Raji (cell line): ENCODE measurements at regions not wholly inside any gene's neighbourhood (a gene's known extent, or its start where the extent isn't known, plus 50 kb on each side); places are given as distances from the start of the nearest gene placed in this dataset.

Source experiments
- POLR2A ChIP-seq: IDR thresholded peaks from 2 replicates; pipeline ENCODE4 v1.6.1; 2011; ENCODE audit warnings: low read depth, low read length, control low read depth; ENCODE audit not compliant: insufficient read depth

DNA sequence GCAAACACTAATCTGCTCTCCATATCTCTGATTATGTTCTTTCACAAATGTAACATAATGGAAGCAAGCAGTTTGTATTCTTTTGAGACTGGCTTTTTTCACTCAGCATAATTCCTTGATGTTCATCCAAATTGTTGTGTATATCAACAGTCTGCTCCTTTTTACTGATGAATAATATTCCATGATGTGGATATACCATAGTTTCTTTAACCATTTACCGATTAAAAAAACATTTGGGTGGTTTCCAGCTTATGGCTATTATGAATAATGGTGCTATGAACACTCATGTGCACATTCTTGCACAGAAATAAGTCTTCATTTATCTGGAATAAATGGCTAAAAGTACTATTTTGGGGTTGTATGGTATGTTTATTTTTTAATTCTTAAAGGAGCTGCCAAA lies 708.9 kb downstream of the RFPL4B start:
- no peak for TF ChIP-seq POLR2A

DNA sequence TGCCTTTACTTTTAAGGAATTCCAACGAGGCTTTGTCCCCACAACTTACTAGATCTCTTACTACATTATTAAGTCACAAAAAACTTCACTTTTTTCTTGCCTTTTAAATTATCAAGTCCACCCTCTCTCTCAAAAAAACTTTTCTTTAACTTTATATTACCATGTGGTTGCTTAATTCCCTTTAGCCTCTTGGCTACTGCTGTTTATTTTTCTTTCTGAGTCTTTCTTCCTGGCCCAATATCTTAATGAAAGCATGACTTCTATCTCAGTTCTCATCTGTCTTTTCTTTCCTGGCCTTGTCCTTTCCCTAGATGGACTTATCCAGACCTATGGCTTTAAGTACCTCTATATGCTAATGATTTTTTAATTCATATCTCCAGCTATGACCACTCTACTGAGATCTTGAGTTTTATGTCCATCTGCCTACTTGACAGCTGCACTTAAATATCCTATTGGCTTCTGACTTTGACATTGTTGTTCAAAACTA lies 710.5 kb downstream of the RFPL4B start:
- TF ChIP-seq POLR2A: no peak

DNA sequence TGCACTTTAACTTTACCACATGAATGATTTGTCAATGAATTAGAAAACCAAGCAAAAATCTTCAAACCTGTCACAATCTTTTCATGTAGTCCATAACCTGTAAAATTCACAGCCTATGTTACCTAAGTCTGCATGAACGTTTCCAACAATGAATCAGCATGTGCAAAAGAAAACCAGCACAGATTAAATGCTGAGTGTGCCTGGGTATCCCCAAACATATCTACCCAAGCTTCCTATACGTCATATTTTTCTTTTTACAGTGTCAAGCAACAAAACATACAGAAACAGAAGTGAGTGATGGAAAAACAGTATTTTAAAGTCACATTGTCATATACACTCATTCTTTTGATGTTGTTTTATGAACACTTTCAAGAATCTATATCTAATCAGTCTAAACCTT lies 713.5 kb downstream of the RFPL4B start:
- TF ChIP-seq POLR2A: no peak

DNA sequence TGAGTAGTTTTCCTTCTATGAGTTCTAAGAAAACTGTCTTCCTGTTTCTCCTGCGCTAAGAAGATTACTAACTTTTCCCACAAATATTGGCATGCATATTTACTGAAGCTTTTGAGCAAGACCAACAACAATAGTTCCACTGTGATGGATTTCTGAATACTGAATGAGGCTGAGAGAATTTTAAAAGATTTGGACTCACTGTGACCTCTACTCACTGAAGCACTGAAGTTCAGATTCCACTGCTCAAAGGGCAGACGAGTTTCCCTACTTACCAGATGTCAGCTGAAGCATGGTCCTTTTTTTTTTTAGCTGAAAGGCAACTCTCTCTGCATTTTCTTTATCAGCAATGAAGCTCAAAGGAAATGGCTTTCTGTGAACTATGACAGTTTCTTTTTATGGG lies 718.5 kb downstream of the RFPL4B start:
- no peak for TF ChIP-seq POLR2A

DNA sequence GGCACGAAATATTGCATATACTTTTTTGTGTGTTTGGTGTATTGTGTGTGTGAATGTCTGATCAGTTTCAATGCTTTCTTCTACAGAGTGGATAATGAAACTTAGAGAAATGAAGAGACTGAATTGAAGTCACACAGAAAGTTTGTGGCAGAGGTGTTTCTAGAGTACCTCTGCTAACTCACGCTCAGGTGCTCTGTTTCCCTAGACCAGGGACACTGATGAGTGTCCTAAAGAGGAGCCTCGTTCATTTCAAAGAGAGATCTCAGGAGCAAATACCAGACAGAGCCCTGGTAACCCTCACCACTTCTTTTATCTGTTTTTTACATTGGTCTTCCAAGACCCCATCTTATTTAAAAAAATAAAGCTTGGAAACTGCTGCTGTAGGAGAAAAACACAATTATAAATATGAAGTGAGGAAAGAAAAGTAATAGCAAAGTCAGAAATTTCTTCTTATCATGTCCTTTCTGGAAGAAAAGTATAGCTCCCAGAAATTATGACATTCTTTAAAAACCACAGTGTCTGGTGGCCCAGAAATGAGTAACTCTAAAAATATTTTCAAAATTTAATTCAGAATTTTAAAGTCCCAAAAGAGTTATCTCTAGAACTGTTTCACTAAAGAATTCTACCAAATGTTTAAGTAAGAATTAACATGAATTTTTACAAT lies 720.6 kb downstream of the RFPL4B start:
- TF ChIP-seq POLR2A: no peak

DNA sequence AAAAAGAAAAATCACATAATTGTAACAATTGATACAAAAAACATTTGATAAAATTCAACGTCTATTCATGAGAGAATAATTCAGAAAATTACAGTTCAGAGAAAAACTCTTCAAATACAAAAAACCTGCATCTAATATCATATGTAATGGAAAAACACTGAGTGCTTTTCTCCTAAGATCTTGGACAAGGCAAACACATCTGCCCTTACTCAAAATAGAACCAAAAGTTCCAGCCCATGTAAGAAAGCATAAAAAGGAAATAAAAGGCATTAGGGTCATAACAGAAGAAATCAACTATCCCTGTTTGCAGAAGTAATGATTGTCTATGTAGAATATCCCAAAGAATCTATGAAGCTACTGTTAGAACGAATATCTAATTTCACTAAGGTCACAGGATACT lies 721.4 kb downstream of the RFPL4B start:
- no peak for TF ChIP-seq POLR2A

DNA sequence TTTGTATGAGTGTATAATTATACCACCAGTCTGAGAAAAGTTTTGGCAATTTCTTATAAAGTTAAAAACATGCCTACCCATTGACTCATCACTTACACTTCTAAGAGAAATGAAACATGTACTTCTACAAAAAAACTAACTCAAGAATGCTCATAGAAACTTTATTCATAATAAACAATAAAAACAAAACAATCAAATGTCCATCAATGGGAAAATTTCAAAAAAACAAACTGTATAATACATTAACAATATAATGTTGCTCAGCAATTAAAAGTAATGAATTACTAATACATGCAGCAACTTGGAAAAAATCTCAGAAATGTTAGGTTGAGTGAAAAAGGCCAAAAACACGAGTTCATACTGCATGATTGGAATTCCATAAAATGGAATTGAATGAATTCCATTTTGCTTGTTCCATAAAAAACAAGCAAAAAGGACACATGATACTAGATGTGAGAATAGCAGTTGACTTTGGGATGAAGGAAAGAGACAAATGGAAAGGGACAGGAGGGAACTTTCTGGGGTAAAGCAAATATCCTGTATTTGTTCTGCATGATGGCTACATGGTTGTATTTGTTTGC lies 726.6 kb downstream of the RFPL4B start:
- no peak for TF ChIP-seq POLR2A

DNA sequence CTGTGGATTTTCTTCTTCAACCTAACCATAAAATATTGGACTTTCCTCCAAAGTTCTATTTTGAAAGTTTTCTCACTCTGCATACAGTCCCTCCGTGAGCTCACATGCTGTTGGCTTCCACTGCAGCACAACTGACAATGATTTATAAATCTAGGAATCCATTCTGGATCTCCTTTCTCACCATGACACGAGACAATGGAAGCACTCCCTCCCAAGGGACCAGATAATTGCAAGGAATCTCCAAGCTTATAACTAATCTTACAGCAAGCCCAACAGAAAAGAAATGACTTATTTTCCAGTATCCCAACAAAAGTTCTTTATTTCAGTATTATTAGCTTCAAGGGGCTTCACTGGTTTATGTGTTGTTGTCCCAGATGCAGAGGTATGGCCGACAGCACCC lies 729.0 kb downstream of the RFPL4B start:
- TF ChIP-seq POLR2A: no peak

DNA sequence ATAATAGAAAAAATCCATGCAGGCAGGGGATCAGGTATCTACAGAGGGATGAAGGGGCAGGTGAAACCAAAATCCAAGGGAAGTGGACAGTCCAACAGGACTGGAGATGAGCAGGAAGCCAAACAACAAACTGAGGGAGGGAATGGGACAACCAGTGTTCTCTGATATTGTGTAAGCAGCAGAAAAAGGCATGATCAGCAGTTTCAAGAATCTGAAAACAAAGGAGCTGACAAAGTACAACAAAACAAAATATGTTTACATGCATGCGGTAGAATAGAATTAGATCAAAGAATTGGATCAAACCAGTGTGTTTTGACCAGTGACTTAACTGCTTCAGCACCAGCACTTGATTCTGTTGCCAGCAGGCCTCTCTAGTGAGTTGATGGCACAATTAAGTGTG lies 729.7 kb downstream of the RFPL4B start:
- no peak for TF ChIP-seq POLR2A

DNA sequence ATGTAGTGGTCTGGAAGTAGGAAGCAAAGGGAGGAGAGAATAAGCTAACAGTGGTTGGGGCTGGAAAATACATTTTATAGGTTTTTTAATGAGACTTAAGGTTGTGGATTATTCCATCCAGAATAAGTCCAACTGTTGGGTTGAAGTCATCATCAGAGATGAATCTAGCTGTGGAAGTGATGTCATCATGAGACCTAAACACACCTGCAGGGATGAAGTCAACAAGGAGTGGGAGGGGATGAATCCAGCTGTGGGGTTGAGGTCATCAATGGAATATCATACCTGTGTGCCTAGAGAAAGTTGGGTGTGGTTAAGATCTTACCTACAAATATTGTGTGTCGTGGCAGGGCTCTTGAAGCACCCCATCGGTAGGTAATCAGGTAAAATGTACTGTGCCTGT lies 730.7 kb downstream of the RFPL4B start:
- TF ChIP-seq POLR2A: no peak

DNA sequence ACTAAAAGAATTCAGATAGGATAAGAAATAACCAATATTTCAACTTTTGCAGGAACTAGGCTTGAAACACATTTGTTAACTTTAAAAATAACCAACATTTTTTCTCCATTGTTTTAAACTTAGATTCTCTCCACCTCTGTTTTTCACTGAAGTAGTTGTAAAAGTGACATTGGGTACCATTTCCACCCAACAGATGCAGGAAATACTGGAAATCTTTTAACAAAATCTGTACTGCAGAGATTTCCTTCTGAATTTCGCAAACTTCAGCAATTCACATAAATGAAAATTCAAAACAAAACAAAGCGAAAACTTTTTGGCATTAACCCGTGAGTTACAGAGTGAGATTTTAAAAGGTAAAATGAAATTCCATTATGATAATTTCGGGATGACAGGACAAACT lies 731.7 kb downstream of the RFPL4B start:
- TF ChIP-seq POLR2A: no peak

DNA sequence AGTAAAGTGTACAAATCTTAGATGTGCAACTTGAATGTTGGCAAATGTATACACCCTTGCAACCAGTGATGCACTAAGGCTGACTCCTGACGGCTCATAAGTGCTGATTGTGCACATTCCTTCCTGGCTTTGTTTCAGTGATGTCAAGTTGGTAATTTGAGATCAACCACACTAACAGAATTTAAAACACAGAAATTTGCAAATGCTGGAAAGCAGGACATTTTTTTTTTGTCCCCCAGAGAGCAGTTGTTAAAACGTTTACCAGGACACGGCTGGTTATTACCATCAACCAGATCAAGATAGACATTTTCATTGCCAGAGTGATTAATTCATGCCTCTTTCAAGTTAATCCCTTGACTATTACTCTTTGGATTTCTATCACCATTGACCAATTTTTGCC lies 735.6 kb downstream of the RFPL4B start:
- no peak for TF ChIP-seq POLR2A

DNA sequence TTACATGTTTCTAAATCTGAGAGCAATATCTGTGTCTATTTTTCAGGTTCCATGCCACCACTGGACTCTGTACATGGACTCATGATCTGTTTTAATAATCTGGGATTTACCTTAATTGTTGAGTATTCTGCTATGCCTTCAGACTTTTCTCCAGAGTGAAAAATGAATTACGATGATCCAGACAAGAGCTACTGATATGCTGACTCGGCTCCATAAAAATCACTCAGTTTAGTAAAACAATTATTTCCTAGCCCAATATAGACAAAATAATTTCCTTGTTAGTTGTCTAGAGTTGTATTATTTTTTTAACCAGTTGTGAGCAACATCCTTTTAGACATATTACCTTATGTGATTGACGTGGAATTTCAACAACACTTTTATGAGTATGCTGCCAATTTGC lies 736.8 kb downstream of the RFPL4B start:
- no peak for TF ChIP-seq POLR2A

DNA sequence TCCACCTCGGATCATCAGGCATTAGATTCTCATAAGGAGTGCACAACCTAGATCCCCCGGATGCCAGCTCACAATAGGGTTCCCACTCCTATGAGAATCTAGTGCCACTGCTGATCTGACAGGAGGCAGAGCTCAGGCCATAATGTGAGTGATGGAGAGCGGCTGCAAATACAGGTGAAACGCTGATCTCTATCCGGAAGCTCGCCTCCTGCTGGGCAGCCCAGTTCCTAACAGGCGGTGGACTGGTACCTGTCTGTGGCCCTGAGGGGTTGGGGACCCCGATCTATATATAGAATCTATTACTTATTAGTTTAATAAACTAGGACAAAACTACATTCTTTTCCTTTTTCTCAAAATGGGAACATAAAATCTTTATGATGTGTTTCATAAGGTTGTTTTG lies 741.9 kb downstream of the RFPL4B start:
- no peak for TF ChIP-seq POLR2A

DNA sequence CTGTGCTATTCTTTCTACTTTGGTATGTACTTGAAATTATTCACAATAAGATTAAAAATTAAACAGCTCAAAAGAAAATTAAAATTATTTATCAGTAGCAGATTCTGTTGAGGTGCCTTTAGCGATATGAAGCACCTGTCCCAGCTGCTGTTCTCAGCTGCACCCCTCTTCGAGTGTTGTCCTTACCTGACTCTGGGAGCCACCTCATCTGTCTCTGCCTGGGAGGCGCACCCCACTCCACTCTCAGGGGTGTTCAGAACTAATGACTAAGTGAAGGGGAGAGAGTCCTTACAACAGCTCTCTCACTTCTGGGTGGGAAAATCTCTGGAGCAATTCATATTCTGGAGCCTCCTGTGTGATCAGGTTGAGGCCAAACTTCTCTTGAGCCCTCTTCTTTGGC lies 745.7 kb downstream of the RFPL4B start:
- no peak for TF ChIP-seq POLR2A

DNA sequence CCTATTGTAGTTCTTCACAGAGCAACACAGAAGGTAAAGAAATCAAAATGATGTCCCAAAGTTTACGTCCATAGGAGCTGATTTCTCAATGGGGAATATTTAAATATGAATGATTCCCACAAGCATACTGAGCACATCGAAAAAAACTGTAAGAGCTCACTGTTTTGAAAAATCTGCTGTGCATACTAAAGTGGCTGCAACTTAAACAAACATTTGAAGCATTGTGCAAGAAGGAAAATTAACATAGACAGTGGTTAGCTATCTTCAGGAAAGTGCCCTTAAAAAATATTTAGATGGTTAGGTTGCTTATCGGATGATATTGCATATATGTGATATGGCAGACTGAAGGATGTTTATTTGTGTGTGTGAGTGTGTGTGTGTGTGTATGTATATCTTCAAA lies 747.6 kb downstream of the RFPL4B start:
- no peak for TF ChIP-seq POLR2A

DNA sequence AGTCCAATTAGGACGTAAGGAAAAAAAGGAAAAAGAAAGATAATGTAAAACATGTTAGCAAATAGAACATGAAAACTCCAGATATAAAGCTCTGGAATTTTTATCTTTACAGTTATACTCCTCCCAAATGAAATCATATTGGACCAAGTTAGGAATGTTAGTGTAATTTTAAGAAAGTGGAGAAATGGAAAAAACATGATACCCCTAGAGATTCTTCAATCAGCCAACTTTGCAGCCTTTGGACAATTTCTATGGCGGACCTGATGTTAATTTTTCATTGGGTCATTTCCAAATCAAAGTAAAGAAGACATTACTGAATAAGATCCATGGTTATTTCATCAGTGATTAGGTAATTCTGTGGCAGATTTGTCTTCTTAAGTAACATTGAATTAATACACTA lies 748.7 kb downstream of the RFPL4B start:
- TF ChIP-seq POLR2A: no peak
